ENCODE measurements at regions not wholly inside any gene's neighbourhood (a gene's known extent, or its start where the extent isn't known, plus 50 kb on each side); places are given as distances from the start of the nearest gene placed in this dataset.

DNA sequence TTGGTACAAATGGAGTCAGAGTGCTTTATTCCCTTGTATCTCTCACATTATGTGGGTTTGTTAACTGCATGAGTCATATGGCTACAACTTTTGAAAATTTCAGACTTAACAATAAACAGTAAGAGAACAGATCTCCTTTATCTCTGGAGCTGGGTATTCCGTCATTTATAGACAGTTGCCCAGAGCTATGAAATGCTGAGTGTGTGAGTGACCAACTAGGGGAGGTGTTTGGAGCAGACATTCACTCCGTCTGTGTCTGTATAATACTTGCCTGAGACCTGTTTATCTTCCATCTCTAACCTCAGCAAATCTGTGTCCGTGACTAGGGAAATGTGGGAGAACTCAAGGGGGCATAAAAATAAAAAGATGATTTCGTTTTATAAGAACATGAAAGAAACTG is 279.9 kb upstream of the FAR2 start:
- TF ChIP-seq, protein P1, sequence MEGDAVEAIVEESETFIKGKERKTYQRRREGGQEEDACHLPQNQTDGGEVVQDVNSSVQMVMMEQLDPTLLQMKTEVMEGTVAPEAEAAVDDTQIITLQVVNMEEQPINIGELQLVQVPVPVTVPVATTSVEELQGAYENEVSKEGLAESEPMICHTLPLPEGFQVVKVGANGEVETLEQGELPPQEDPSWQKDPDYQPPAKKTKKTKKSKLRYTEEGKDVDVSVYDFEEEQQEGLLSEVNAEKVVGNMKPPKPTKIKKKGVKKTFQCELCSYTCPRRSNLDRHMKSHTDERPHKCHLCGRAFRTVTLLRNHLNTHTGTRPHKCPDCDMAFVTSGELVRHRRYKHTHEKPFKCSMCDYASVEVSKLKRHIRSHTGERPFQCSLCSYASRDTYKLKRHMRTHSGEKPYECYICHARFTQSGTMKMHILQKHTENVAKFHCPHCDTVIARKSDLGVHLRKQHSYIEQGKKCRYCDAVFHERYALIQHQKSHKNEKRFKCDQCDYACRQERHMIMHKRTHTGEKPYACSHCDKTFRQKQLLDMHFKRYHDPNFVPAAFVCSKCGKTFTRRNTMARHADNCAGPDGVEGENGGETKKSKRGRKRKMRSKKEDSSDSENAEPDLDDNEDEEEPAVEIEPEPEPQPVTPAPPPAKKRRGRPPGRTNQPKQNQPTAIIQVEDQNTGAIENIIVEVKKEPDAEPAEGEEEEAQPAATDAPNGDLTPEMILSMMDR (optimal IDR thresholded peaks at IDR 0.05 in 1 of 3, IDR thresholded peaks at IDR 0.05 in 1 of 3, conservative IDR thresholded peaks at IDR 0.05 in 1 of 3; ENCODE audit: extremely low read depth in 1 of 3, insufficient read depth in 2 of 3, low read length in 3 of 3): no peak
- no peak for TF ChIP-seq EZH2 (IDR thresholded peaks at IDR 0.05; ENCODE audit: low read length)

All from keratinocyte (primary cell).